GM21619 (cell line): ENCODE measurements at regions not wholly inside any gene's neighbourhood (a gene's known extent, or its start where the extent isn't known, plus 50 kb on each side); places are given as distances from the start of the nearest gene placed in this dataset.
"Not testable (repeated sequence)": the region's sequence is repeated elsewhere in the genome, so short reads cannot be mapped to it uniquely, and the experiment has no call there.

Source experiments
- ATAC-seq: cut with Tn5 transposase; IDR thresholded peaks from one replicate; pipeline ENCODE4 v1.9.1; 2021; ENCODE audit not compliant: unreplicated experiment

DNA sequence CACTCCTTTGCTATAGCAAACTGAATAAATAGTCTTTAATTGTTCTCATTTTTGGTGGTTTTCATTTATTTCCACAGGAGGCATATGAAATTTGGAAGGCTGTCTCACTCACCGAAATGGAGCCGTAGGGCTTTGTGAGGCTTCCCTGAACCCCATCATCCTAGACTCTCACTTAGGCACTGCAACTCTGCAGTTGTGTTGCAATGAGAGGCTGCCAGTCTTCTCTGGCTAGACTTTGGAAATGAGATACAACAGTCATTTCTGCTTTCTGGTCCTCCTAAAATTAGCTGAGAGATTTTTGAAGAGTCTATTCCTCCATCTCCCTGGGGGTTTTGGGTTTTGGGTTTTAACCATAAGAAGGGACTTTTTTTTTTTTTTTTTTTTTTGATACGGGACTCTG is 146.5 kb downstream of the SH3BGRL start:
- ATAC-seq: no peak

DNA sequence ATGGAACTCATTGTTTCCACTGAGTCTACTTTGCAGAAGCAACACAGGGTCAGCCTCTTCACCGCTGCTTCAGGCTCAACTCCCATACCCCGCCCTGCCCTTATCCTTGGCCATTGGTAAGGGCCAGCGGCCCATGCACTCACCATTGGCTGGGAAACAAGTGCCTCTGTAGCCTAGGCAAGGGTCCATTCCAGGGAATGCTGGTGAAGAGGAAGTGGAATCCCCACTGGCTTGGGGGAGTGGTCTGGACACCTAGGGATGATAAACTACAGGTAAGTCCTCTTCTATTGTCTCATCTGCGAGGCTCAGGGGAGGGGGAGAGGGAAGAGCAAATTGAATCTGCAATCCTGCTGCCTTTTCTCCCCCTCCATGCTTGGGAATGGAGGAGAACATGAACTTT is 153.1 kb downstream of the SH3BGRL start:
- ATAC-seq: no peak

DNA sequence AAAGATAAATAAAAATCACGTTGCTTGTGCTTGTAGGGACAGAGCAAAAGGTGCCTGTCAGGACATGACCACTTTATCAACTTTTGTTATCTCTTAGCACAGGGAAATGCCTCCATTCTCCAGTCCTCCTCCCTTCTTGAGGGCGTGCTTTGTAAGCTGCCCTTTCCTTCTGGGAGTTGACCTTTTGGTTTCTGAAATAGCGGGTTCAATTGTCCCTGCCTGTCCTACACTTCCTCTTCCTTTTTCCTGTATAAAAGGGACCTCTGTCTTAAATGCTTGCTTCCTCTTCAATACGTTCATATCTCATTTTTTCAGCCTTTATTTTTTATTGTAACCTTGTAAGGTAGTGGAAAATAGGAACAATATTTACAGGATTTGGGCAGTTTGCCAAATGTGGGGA is 153.5 kb downstream of the SH3BGRL start:
- ATAC-seq: no peak

DNA sequence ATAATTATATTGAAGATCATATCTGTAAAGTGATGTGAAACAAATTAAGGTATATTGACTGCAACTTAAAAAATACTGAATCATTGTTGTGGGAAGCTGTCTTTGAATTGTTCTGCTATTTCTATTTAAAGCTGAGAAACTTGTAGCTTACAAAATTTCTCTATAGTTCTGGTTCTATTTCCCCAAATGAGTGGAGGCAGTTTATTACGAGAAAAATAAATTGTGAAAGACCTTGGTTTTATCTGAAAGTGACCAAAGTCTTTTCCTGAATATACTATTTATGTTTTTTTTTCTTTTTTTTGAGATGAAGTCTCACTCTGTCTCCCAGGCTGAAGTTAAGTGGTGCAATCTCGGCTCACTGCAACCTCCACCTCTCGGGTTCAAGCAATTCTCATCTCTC is 165.4 kb downstream of the SH3BGRL start:
- ATAC-seq: no peak

DNA sequence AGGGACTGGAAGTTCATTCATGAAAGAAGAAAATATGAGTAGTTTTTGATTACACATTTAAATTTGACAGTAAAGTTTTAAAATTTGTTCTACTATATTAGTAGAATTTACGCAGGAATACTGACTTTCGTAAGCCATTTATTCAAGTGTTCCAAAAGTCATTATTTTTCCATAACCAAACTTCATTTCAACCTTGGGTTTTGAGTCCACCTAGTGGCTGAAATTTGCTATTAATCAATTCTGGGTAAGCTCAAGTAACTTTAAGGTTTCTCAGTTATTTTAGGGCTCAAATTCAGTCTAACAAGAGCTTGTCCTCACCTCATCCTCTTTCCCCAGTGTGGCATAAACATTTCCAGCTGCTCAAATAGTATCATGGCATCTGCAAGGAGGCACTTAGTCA is 175.4 kb downstream of the SH3BGRL start:
- no peak for ATAC-seq

DNA sequence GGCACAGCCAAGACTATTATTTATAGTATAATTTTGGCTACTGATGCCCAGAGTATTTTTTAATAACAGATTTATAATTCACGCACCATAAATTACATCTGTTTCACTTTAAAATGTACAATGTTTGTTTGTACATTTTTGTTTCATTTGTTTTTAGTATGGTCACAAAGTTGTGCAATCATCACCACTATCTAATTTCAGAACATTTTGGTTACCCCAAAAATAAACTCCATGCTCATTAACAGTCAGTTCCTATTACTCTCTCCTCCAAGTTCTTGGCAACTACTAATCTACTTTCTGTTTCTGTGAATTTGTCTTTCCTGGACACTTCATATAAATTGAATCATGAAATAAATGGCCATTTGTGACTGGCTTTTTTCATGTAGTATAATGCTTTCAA is 176.7 kb downstream of the SH3BGRL start:
- no peak for ATAC-seq

DNA sequence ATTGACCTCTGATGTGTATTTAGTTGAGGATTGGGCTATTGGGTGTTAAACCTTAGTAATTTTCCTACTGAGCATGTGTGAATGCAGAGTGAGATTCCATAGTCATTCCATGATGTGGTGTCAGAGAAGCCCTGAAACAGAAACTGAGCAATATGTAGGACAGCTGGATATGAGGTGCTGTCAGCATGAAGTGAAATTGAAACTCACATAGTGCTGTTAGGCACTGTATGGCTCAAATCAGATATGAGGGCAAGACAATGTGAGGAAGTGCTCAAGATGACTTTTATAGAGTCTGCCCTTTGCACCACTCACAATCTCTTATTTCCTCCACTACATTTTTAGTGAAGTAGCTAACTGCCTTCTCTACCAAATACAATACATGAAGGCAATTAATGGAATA is 188.3 kb downstream of the SH3BGRL start:
- ATAC-seq: peak; percentile 87

DNA sequence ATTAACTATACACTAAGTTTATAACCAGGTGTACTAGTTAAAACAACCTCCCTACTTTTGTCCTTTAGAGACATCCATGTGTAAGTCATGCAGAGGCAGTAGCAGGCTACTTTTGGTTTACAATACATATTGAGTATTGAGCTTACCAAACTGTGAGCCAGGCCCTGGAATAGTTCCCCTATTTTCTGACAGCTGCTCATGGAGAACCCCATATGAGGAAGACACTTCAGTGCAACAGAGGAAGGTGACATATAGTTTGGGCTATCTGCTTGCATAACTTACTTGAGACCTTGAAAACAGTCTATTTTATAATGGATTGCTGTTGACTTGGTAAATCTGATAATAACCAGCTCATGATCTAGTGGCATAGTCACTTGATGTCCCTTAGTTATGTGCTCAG is 190.5 kb downstream of the SH3BGRL start:
- no peak for ATAC-seq

DNA sequence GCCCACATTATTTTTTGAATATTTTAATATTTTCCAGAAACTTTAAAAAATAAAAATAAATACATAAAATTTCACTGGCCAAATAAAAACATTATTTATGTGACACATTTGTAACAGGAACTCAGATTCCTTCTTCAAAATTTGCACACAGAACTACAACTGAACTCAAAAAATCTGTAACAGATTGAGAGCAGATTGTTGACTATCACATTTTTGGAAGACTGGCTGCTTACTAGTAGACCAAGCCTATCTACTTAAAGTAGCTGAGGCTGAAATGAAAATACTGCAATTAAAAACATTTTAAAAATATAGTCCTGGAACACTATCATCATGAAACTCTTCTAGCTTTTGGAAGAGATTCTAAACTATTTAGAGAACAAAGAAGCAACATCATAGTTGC is 203.9 kb downstream of the SH3BGRL start:
- ATAC-seq: no peak

DNA sequence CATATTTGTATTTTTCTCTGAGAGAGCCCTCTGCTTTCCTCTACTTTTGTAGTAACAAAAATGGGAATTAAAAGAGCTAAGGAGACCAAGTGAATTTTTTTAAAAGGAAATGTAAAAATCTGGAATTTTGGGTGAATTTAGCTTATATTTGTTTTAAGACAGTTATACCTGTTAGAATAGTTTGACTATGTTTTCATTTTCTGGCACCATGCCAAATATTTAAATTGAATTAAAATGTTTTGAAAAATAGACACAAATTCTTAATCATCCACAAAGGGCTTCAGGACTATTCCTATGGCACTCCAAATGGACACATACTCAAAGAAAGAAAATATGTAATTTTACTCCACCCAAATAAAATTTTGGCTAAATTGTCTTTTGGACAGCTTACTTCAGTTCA is 209.6 kb downstream of the SH3BGRL start:
- ATAC-seq: no peak

DNA sequence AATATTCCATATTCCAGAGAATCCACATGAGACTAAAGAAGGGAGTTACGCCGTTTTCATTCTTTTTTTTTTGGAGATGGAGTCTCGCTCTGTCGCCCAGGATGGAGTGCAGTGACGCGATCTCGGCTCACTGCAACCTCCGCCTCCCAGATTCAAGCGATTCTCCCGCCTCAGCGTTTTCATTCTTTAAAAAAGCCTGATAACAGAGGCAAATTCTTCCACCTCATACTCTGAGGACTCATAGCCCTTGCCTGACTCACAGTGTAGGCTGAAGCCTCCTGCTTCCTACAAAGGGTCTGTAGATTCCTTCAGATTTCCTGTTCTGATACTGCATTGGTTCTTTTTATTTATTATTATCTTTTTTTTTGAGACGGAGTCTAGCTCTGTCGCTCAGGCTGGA is 210.5 kb downstream of the SH3BGRL start:
- ATAC-seq: no peak

DNA sequence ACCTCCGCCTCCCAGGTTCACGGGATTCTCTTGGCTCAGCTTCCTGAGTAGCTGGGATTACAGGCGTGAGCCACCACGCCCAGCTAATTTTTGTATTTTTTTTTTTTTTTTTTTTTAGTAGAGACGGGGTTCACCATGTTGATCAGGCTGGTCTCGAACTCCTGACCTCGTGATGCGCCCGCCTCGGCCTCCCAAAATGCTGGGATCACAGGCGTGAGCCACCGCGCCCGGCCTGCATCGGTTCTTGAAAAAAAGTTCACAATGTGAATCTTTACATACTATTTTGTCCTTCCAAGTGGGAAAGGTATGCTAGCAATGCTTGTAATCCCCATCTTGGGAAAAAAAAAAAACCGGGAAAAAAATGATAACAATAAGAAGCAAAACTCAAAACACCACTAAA is 211.0 kb downstream of the SH3BGRL start:
- ATAC-seq: not testable (repeated sequence)

DNA sequence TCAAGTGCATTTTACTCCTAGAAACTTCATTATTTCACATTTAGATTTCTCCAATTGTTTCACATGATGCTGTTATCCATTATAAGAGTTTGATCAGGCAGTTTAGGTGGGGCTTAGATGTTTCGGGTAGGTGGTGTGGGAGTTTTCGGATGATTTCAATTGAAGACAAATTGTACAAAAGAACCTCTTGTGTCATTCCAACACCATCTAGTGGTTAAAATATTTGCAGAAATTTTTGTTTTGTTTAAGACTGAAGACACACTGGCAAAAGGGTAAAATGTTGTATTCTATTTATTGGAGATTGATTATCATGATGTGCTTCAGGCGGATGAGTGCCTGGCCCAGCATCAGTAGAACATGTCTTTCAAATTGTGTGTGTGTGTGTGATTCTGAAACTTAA is 212.7 kb downstream of the SH3BGRL start:
- ATAC-seq: no peak
